ENCODE measurements at regions not wholly inside any gene's neighbourhood (a gene's known extent, or its start where the extent isn't known, plus 50 kb on each side); places are given as distances from the start of the nearest gene placed in this dataset.

DNA sequence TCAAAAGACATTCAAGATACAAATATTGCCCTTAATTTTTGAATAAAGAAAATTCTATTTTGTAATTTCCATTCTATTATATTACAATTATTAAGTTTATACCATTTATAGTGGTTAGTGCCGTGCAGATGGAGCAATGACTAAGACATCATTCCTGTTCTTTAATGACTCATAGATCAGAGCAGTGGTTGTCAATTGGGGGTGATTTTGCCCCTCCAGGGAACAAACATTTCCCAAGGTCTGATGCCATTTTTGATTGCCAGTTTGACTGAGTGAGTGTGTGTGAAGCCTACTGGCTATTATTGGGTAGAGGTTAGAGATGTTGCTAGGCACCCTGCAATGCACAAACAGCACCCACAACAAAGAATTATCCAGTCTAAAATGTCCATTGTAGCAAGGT, 97.9 kb upstream of the DDIT4L start:
- TF ChIP-seq EP300 (IDR thresholded peaks at IDR 0.05; ENCODE audit: low read depth) (no peak), POLR2AphosphoS5 (IDR thresholded peaks at IDR 0.05) (no peak), POLR2A (IDR thresholded peaks at IDR 0.05) (no peak)
- TF ChIP-seq, protein P1, sequence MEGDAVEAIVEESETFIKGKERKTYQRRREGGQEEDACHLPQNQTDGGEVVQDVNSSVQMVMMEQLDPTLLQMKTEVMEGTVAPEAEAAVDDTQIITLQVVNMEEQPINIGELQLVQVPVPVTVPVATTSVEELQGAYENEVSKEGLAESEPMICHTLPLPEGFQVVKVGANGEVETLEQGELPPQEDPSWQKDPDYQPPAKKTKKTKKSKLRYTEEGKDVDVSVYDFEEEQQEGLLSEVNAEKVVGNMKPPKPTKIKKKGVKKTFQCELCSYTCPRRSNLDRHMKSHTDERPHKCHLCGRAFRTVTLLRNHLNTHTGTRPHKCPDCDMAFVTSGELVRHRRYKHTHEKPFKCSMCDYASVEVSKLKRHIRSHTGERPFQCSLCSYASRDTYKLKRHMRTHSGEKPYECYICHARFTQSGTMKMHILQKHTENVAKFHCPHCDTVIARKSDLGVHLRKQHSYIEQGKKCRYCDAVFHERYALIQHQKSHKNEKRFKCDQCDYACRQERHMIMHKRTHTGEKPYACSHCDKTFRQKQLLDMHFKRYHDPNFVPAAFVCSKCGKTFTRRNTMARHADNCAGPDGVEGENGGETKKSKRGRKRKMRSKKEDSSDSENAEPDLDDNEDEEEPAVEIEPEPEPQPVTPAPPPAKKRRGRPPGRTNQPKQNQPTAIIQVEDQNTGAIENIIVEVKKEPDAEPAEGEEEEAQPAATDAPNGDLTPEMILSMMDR (IDR thresholded peaks at IDR 0.05): no peak
- H3K36me3 ChIP-seq: no peaks in the 10 kb centered on the region
- intact Hi-C loops (cut with DNase I; ENCODE audit: low total_unique reads): no loop called here
- WGBS, 2 donors (ENCODE audit: low coverage in 1 of 2): 78 to 92% methylated on average over 1 of the region's 1 CpG
- DNase-seq: no peak
- in situ Hi-C loops (cut with MboI; ENCODE audit: low pct_ligation_motif_present in 1 of 4, low pct_unique_long_range_greater_than_20kb in 1 of 4, low sequenced_read_pairs in 3 of 4): no loop called here
- H3K4me1 ChIP-seq: no peaks in the 10 kb centered on the region
- H3K4me3 ChIP-seq: no peak overlapping the region
- no peak overlapping the region for H3K27ac ChIP-seq
- H3K9me3 ChIP-seq: no peaks in the 10 kb centered on the region
- no peaks in the 10 kb centered on the region for H3K27me3 ChIP-seq

DNA sequence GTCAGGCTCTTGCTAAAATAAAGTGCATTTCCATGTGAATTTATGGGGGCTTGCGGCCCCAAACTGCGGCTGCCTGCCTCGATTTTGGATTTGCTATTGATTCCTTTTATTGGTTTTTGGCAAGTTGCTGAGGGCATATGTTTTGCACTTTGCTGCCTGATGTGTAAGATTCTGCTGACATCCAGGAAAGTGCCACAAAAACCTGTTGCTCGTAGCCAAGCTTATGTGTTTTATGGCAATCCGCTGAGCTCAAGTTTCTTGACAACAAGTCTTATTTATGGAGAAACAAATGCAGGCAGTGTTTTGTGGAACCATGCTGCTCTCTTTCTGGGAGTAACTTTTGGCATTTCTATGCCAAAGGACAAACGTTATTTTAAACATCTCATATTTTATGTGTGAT, 97.3 kb upstream of the DDIT4L start:
- H3K36me3 ChIP-seq: no peaks in the 10 kb centered on the region
- H3K27me3 ChIP-seq: no peaks in the 10 kb centered on the region
- intact Hi-C loops (cut with DNase I; ENCODE audit: low total_unique reads): no loop called here
- no peak overlapping the region for H3K4me3 ChIP-seq
- H3K9me3 ChIP-seq: no peaks in the 10 kb centered on the region
- DNase-seq: no peak
- TF ChIP-seq POLR2AphosphoS5 (IDR thresholded peaks at IDR 0.05) (no peak), POLR2A (IDR thresholded peaks at IDR 0.05) (no peak), EP300 (IDR thresholded peaks at IDR 0.05; ENCODE audit: low read depth) (no peak)
- TF ChIP-seq, protein P1 (IDR thresholded peaks at IDR 0.05): no peak
- in situ Hi-C loops (cut with MboI; ENCODE audit: low pct_ligation_motif_present in 1 of 4, low pct_unique_long_range_greater_than_20kb in 1 of 4, low sequenced_read_pairs in 3 of 4): no loop called here
- no peaks in the 10 kb centered on the region for H3K4me1 ChIP-seq
- H3K27ac ChIP-seq: no peak overlapping the region
- 49 to 62% methylated on average over 2 to 6 of the region's 6 CpGs for WGBS, 2 donors (ENCODE audit: low coverage in 1 of 2)

DNA sequence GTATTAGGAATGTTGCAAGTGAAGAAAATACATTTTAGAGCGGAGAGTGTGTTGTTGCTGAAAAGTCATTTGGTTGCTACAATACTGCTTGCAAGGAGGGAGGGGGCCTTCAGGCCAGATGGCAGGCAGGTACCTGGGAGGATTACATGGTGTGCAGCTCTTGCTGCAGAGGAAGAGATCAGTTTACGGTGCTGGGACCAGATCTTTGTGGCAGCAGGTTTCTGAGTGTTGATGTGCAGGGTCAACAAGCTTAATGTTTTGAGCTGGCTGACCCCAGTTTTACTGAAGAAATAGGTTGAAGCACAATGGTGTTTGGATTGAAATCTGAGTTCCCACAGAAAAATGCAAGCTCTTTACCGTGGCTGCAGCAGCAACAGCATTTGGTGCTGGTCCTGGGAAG, 96.4 kb upstream of the DDIT4L start:
- H3K4me3 ChIP-seq: no peak overlapping the region
- intact Hi-C loops (cut with DNase I; ENCODE audit: low total_unique reads): no loop called here
- H3K36me3 ChIP-seq: no peaks in the 10 kb centered on the region
- DNase-seq: no peak
- H3K27me3 ChIP-seq: no peaks in the 10 kb centered on the region
- 65 to 75% methylated on average over 2 to 3 of the region's 3 CpGs for WGBS, 2 donors (ENCODE audit: low coverage in 1 of 2)
- in situ Hi-C loops (cut with MboI; ENCODE audit: low pct_ligation_motif_present in 1 of 4, low pct_unique_long_range_greater_than_20kb in 1 of 4, low sequenced_read_pairs in 3 of 4): no loop called here
- H3K27ac ChIP-seq: no peak overlapping the region
- no peaks in the 10 kb centered on the region for H3K9me3 ChIP-seq
- TF ChIP-seq POLR2AphosphoS5 (IDR thresholded peaks at IDR 0.05): no peak
- no peak for TF ChIP-seq POLR2A (IDR thresholded peaks at IDR 0.05)
- TF ChIP-seq, protein P1 (IDR thresholded peaks at IDR 0.05): no peak
- TF ChIP-seq EP300 (IDR thresholded peaks at IDR 0.05; ENCODE audit: low read depth): no peak
- no peaks in the 10 kb centered on the region for H3K4me1 ChIP-seq

DNA sequence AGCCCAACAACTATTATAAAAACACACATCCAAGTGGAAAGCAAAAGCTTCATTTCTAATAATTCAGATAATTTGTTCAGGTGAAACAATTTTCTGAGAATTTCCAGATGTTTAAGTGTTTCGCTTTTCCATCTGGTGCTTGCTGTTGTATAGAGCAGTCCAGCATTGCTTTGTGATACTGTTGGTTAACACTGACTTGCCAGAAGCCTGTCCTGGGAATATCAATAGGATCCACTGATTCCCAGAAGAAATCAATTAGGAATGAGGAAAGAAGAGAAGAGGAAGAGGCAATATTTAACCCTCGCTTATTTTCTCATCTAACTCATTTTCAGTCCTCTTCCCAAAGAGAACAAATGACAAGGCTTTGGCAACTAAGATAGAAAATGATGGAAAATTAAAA, 94.9 kb upstream of the DDIT4L start:
- DNase-seq: no peak
- intact Hi-C loops (cut with DNase I; ENCODE audit: low total_unique reads): no loop called here
- Histone ChIP-seq H3K4me1 (no peaks in the 10 kb centered on the region), H3K9me3 (no peaks in the 10 kb centered on the region), H3K36me3 (no peaks in the 10 kb centered on the region), H3K4me3 (no peak overlapping the region), H3K27me3 (no peaks in the 10 kb centered on the region), H3K27ac (no peak overlapping the region)
- in situ Hi-C loops (cut with MboI; ENCODE audit: low pct_ligation_motif_present in 1 of 4, low pct_unique_long_range_greater_than_20kb in 1 of 4, low sequenced_read_pairs in 3 of 4): no loop called here
- 85 to 100% methylated on average over 2 of the region's 2 CpGs for WGBS, 2 donors (ENCODE audit: low coverage in 1 of 2)
- TF ChIP-seq, protein P1 (IDR thresholded peaks at IDR 0.05): no peak
- no peak for TF ChIP-seq POLR2AphosphoS5 (IDR thresholded peaks at IDR 0.05)
- no peak for TF ChIP-seq POLR2A (IDR thresholded peaks at IDR 0.05)
- TF ChIP-seq EP300 (IDR thresholded peaks at IDR 0.05; ENCODE audit: low read depth): no peak
